Mesendoderm (in vitro differentiated cells): ENCODE measurements at regions not wholly inside any gene's neighbourhood (a gene's known extent, or its start where the extent isn't known, plus 50 kb on each side); places are given as distances from the start of the nearest gene placed in this dataset.

ENCODE experiments used
- DNase-seq: peaks from one replicate; pipeline ENCODE4 v3.0.0; 2013
- H2AK5ac ChIP-seq: 2 replicates; pipeline ENCODE4 v1.6.1; 2013; ENCODE audit warnings: low read length, inconsistent platforms
- H2BK120ac ChIP-seq: 2 replicates; pipeline ENCODE4 v1.6.1; 2013; ENCODE audit warnings: low read depth, mild to moderate bottlenecking, low read length, moderate library complexity, mixed read lengths
- H2BK15ac ChIP-seq: replicated peaks from 2 replicates; pipeline ENCODE4 v1.6.1; 2013; ENCODE audit warnings: low read depth, mild to moderate bottlenecking, moderate library complexity
- H2BK5ac ChIP-seq: 2 replicates; pipeline ENCODE4 v1.6.1; 2013; ENCODE audit warnings: low read length, inconsistent platforms
- H3K18ac ChIP-seq: 2 replicates; pipeline ENCODE4 v1.6.1; 2013; ENCODE audit warnings: mild to moderate bottlenecking, low read length, mixed read lengths
- H3K23ac ChIP-seq: one replicate; pipeline ENCODE4 v1.6.1; 2013; ENCODE audit warnings: low read length
- H3K27ac ChIP-seq: 2 replicates; pipeline ENCODE4 v1.5.1; 2013; ENCODE audit warnings: low read depth, mild to moderate bottlenecking, inconsistent platforms, low read length, moderate library complexity
- H3K27me3 ChIP-seq: 2 replicates; pipeline ENCODE4 v1.6.1; 2013; ENCODE audit warnings: low read length, control low read depth, mild to moderate bottlenecking, inconsistent platforms; ENCODE audit not compliant: insufficient read depth, poor library complexity
- H3K36me3 ChIP-seq: 2 replicates; pipeline ENCODE4 v1.6.1; 2013; ENCODE audit warnings: low read length, inconsistent platforms; ENCODE audit not compliant: control insufficient read depth, insufficient read depth
- H3K4ac ChIP-seq: one replicate; pipeline ENCODE4 v1.6.1; 2013; ENCODE audit warnings: low read depth, mild to moderate bottlenecking, low read length, moderate library complexity
- H3K4me1 ChIP-seq: 2 replicates; pipeline ENCODE4 v1.6.1; 2013; ENCODE audit warnings: low read depth, low read length, inconsistent platforms; ENCODE audit not compliant: control insufficient read depth
- H3K4me2 ChIP-seq: 2 replicates; pipeline ENCODE4 v1.6.1; 2013; ENCODE audit warnings: low read length
- H3K4me3 ChIP-seq: 2 replicates; pipeline ENCODE4 v1.5.1; 2013; ENCODE audit warnings: mild to moderate bottlenecking, low read length
- H3K56ac ChIP-seq: one replicate; pipeline ENCODE4 v1.6.1; 2013; ENCODE audit warnings: low read length
- H3K79me1 ChIP-seq: 2 replicates; pipeline ENCODE4 v1.6.1; 2013; ENCODE audit warnings: low read length, inconsistent platforms
- H3K79me2 ChIP-seq: 2 replicates; pipeline ENCODE4 v1.6.1; 2013; ENCODE audit warnings: mild to moderate bottlenecking, low read length; ENCODE audit not compliant: control insufficient read depth, insufficient read depth
- H3K9ac ChIP-seq: 2 replicates; pipeline ENCODE4 v1.6.1; 2013; ENCODE audit warnings: low read length, inconsistent platforms
- H4K5ac ChIP-seq: one replicate; pipeline ENCODE4 v1.6.1; 2013; ENCODE audit warnings: low read length
- H4K8ac ChIP-seq: one replicate; pipeline ENCODE4 v1.6.1; 2013; ENCODE audit warnings: low read depth, mild to moderate bottlenecking, control low read depth, low read length, moderate library complexity
- WGBS: extraction: QIAGEN DNeasy Blood & Tissue Kit; methylation state at CpG from one replicate; pipeline ENCODE4 v1.1.7; 2013; ENCODE audit warnings: low lambda C conversion rate, missing lambda C conversion rate; ENCODE audit not compliant: insufficient coverage; ENCODE audit errors: extremely low coverage; 5-methylcytosine and 5-hydroxymethylcytosine counted together

DNA sequence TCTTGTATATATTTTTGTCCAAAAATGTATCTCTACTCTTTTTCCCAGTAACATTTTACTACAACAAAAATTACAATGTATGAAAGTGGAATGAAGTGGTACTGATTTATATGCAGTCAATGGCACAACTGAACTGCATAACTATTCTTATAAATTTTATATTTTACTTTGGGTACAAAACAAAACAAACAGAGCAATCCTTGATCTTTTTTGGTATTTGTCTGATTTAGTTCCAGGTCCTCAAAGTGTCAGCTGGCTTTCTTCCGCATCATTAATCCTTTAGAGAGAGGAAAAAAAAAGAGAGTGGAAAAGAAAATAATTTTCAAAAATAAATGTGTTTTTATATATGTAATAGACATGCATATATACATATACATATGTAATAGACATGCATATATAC is 252.4 kb upstream of the SLIT2 start:
- WGBS, result no CpG with 5 or more reads among the region's 1 CpG
- Histone ChIP-seq H2BK15ac (no peak overlapping the region), H3K79me2 (no peaks in the 10 kb centered on the region)

DNA sequence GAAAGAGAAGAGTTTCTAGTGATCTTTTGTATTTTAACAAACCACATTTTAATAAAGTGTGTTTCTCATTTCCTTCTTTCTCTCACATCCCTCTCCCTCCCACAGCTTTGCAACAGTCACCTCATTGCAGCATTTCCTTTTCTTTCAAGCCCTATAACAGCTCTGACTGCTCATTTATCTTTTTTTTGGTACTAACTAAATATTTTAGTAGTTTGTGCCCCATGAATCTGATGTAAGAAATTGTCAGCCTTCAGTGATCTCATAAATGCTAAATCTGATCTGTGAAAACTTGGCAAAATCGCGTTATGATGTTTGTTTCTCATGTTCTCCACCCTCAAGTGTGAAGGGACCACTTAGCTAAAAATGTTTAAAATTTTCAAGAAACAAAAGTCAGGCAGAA is 258.5 kb upstream of the SLIT2 start:
- H3K4me3 ChIP-seq, result no peak overlapping the region
- no peak overlapping the region for H3K27ac ChIP-seq
- WGBS, result no CpG with 5 or more reads among the region's 2 CpGs
- H2AK5ac ChIP-seq, result no peak overlapping the region
- H2BK15ac ChIP-seq, result no peak overlapping the region
- no peak overlapping the region for H2BK5ac ChIP-seq
- no peaks in the 10 kb centered on the region for H3K4me1 ChIP-seq
- no peak overlapping the region for H3K9ac ChIP-seq
- DNase-seq, result no peak
- no peak overlapping the region for H3K18ac ChIP-seq
- H3K27me3 ChIP-seq, result no peaks in the 10 kb centered on the region
- no peak overlapping the region for H3K56ac ChIP-seq
- no peak overlapping the region for H4K8ac ChIP-seq
- no peak overlapping the region for H3K4ac ChIP-seq
- no peak overlapping the region for H4K5ac ChIP-seq
- no peak overlapping the region for H2BK120ac ChIP-seq
- no peak overlapping the region for H3K4me2 ChIP-seq
- no peak overlapping the region for H3K23ac ChIP-seq
- H3K36me3 ChIP-seq, result no peaks in the 10 kb centered on the region
- H3K79me1 ChIP-seq, result no peaks in the 10 kb centered on the region
- no peaks in the 10 kb centered on the region for H3K79me2 ChIP-seq

More for the DNA sequence above, 252.4 kb upstream of the SLIT2 start:
- no peak for DNase-seq
- Histone ChIP-seq H3K4ac (no peak overlapping the region), H2BK120ac (no peak overlapping the region), H3K36me3 (no peaks in the 10 kb centered on the region), H3K56ac (no peak overlapping the region), H3K4me3 (no peak overlapping the region), H3K27ac (no peak overlapping the region), H3K18ac (no peak overlapping the region), H3K23ac (no peak overlapping the region), H2AK5ac (no peak overlapping the region), H3K79me1 (no peaks in the 10 kb centered on the region), H3K27me3 (no peaks in the 10 kb centered on the region), H4K5ac (no peak overlapping the region), H4K8ac (no peak overlapping the region), H3K4me1 (no peaks in the 10 kb centered on the region), H3K4me2 (no peak overlapping the region), H2BK5ac (no peak overlapping the region), H3K9ac (no peak overlapping the region)

DNA sequence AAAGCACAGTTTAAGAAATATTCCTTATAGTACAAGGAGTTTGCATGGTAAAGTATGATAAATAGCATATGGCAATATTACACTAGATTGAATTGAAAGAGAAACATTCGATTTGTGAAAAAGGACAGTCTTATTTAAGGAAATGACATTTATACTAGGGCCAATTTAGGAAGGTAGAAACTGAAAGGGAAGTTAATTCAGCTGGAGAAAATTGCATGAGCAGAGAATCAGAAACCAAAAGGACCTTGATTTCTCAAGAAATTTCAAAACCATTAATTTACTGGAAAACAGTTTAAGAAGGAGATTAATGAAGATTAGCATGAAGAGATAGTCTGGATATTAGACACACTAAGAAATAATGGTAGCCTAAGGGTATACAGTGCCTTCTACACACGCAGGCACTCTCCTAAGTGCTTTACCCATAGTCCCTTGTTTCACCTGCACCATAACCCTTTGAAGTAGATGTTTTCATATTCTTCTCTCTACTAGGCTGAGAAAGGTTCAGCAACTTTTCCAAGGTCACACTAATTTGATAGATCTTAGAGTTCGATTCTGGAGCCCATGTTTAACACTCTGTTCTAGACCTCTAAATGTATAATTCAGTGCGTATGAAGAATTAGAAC is 259.1 kb upstream of the SLIT2 start:
- DNase-seq, result no peak
- H4K8ac ChIP-seq, result no peak overlapping the region
- H3K27ac ChIP-seq, result no peak overlapping the region
- no peak overlapping the region for H3K4ac ChIP-seq
- no peak overlapping the region for H2AK5ac ChIP-seq
- H3K18ac ChIP-seq, result no peak overlapping the region
- no peak overlapping the region for H3K23ac ChIP-seq
- no peak overlapping the region for H3K9ac ChIP-seq
- no peaks in the 10 kb centered on the region for H3K79me2 ChIP-seq
- no peaks in the 10 kb centered on the region for H3K4me1 ChIP-seq
- H3K4me2 ChIP-seq, result no peak overlapping the region
- no peaks in the 10 kb centered on the region for H3K79me1 ChIP-seq
- H3K27me3 ChIP-seq, result no peaks in the 10 kb centered on the region
- WGBS, result no CpG with 5 or more reads among the region's 4 CpGs
- H2BK5ac ChIP-seq, result no peak overlapping the region
- H4K5ac ChIP-seq, result no peak overlapping the region
- no peaks in the 10 kb centered on the region for H3K36me3 ChIP-seq
- no peak overlapping the region for H2BK15ac ChIP-seq
- H3K56ac ChIP-seq, result no peak overlapping the region
- no peak overlapping the region for H2BK120ac ChIP-seq
- H3K4me3 ChIP-seq, result no peak overlapping the region

DNA sequence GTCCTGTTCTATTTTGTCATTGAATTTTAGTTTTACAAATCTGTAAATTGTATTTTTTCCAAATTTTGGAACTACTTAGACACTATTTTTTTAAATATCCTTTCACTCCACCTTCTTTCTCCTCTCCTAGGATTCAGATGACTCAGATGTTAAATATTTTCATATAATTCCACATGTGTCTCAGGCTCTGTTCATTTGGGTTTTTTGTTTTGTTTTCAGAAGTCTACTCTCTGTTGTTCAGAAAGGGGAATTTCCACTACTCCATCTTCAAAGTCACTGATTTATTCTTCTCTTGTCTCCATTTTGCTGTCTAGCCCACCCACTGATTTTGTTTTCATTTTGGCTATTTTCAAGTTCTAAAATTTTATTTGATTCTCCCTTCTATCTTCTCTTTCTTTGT is 264.0 kb upstream of the SLIT2 start:
- Histone ChIP-seq H3K9ac (no peak overlapping the region), H3K4me1 (no peaks in the 10 kb centered on the region), H3K27ac (no peak overlapping the region), H3K79me1 (no peaks in the 10 kb centered on the region), H2BK120ac (no peak overlapping the region), H2AK5ac (no peak overlapping the region), H3K79me2 (no peaks in the 10 kb centered on the region), H2BK5ac (no peak overlapping the region), H3K4me3 (no peak overlapping the region), H2BK15ac (no peak overlapping the region), H4K8ac (no peak overlapping the region), H3K36me3 (no peaks in the 10 kb centered on the region), H3K4me2 (no peak overlapping the region), H3K27me3 (no peaks in the 10 kb centered on the region), H3K18ac (no peak overlapping the region), H3K56ac (no peak overlapping the region), H3K23ac (no peak overlapping the region), H3K4ac (no peak overlapping the region), H4K5ac (no peak overlapping the region)
- DNase-seq, result no peak

DNA sequence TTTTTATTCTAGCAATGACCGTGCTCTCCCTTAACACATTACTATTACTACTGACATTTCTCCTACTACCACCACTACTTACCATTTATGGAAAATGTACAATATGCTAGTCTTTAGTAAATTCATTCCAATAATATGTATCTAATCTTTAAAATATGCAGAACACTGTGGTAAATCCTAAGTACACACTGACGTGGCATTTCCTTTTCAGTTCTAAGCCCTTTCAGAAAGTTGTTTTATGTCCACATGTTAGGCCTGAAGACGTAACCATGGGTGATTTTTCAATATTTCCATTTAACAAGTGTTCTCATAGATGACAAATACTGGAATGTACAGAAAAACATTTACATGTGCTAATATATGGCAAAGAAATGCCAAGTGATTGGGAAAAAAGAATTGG is 268.6 kb upstream of the SLIT2 start:
- no peaks in the 10 kb centered on the region for H3K27me3 ChIP-seq
- no peak overlapping the region for H3K9ac ChIP-seq

DNA sequence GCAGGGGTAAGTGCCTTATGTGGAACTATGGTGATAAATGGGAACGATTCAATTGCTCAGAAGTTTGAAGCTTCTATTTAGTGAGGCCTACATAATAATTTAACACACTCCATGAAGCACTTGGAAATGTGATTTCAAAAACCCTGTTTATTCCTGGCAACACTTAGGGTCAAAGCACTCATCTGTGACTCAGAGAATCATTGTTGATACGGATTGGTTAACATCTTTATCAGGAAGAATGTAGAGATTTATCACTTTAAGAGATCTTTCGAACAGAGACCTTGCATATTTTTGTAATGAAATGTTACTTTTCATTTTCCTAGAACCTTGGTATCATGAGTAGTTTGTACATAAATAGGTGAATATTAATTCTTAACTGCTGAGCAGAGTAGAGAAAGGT is 269.1 kb upstream of the SLIT2 start:
- H3K23ac ChIP-seq, result no peak overlapping the region
- H3K36me3 ChIP-seq, result no peaks in the 10 kb centered on the region
- WGBS, result no CpG with 5 or more reads among the region's 3 CpGs
- no peak overlapping the region for H3K18ac ChIP-seq
- no peak overlapping the region for H4K5ac ChIP-seq
- no peaks in the 10 kb centered on the region for H3K27me3 ChIP-seq
- H2BK15ac ChIP-seq, result no peak overlapping the region
- H3K4me3 ChIP-seq, result no peak overlapping the region
- no peak overlapping the region for H3K9ac ChIP-seq
- H2BK120ac ChIP-seq, result no peak overlapping the region
- no peaks in the 10 kb centered on the region for H3K79me1 ChIP-seq
- no peak overlapping the region for H4K8ac ChIP-seq
- H3K4ac ChIP-seq, result no peak overlapping the region
- no peak overlapping the region for H2BK5ac ChIP-seq
- no peaks in the 10 kb centered on the region for H3K4me1 ChIP-seq
- no peak overlapping the region for H3K27ac ChIP-seq
- no peaks in the 10 kb centered on the region for H3K79me2 ChIP-seq
- H3K4me2 ChIP-seq, result no peak overlapping the region
- no peak for DNase-seq
- no peak overlapping the region for H3K56ac ChIP-seq
- H2AK5ac ChIP-seq, result no peak overlapping the region

More for the DNA sequence above, 268.6 kb upstream of the SLIT2 start:
- H3K79me1 ChIP-seq, result no peaks in the 10 kb centered on the region
- H3K36me3 ChIP-seq, result no peaks in the 10 kb centered on the region
- DNase-seq, result no peak
- no peaks in the 10 kb centered on the region for H3K79me2 ChIP-seq
- no peak overlapping the region for H2BK15ac ChIP-seq
- no peak overlapping the region for H3K23ac ChIP-seq
- no peak overlapping the region for H3K4ac ChIP-seq
- no peak overlapping the region for H2BK5ac ChIP-seq
- H3K56ac ChIP-seq, result no peak overlapping the region
- H2BK120ac ChIP-seq, result no peak overlapping the region
- no peak overlapping the region for H3K18ac ChIP-seq
- no peak overlapping the region for H4K8ac ChIP-seq
- H4K5ac ChIP-seq, result no peak overlapping the region
- no CpG with 5 or more reads among the region's 3 CpGs for WGBS
- H3K4me1 ChIP-seq, result no peaks in the 10 kb centered on the region
- H2AK5ac ChIP-seq, result no peak overlapping the region
- H3K27ac ChIP-seq, result no peak overlapping the region
- H3K4me2 ChIP-seq, result no peak overlapping the region
- no peak overlapping the region for H3K4me3 ChIP-seq
